ENCODE measurements at regions not wholly inside any gene's neighbourhood (a gene's known extent, or its start where the extent isn't known, plus 50 kb on each side); places are given as distances from the start of the nearest gene placed in this dataset.
"Not testable (repeated sequence)": the region's sequence is repeated elsewhere in the genome, so short reads cannot be mapped to it uniquely, and the experiment has no call there.

GRCh38 chr6:104676679-104677078 lies 183.0 kb downstream of the HACE1 start:
- DNase-seq (ENCODE audit: low read depth in 2 of 2) = not testable (repeated sequence)

- not testable (repeated sequence) for DNase-seq (ENCODE audit: low read depth in 2 of 2)
These were observed 184.6 kb downstream of the HACE1 start for GRCh38 chr6:104675161-104675560.

GRCh38 chr6:104673078-104673477 lies 186.6 kb downstream of the HACE1 start:
- DNase-seq (ENCODE audit: low read depth in 2 of 2) = not testable (repeated sequence)

GRCh38 chr6:104671591-104671891 lies 188.2 kb downstream of the HACE1 start:
- DNase-seq (ENCODE audit: low read depth in 2 of 2) = not testable (repeated sequence)

GRCh38 chr6:104670834-104671590 lies 188.7 kb downstream of the HACE1 start:
- DNase-seq (ENCODE audit: low read depth in 2 of 2) = not testable (repeated sequence)

- DNase-seq (ENCODE audit: low read depth in 2 of 2) = no peak
These were observed 190.2 kb downstream of the HACE1 start for GRCh38 chr6:104669483-104669882.

GRCh38 chr6:104656235-104656634 lies 203.5 kb downstream of the HACE1 start:
- no peak for DNase-seq (ENCODE audit: low read depth in 2 of 2)

- no peak for DNase-seq (ENCODE audit: low read depth in 2 of 2)
These were observed 205.9 kb downstream of the HACE1 start for GRCh38 chr6:104653781-104654180.

GRCh38 chr6:104648347-104648746 lies 211.4 kb downstream of the HACE1 start:
- no peak for DNase-seq (ENCODE audit: low read depth in 2 of 2)

- no peak for DNase-seq (ENCODE audit: low read depth in 2 of 2)
These were observed 214.9 kb downstream of the HACE1 start for GRCh38 chr6:104644848-104645247.

- DNase-seq (ENCODE audit: low read depth in 2 of 2) = no peak
These were observed 216.8 kb downstream of the HACE1 start for GRCh38 chr6:104642871-104643270.

- DNase-seq (ENCODE audit: low read depth in 2 of 2) = no peak
These were observed 219.0 kb downstream of the HACE1 start for GRCh38 chr6:104640761-104641160.

GRCh38 chr6:104640150-104640700 lies 219.5 kb downstream of the HACE1 start:
- DNase-seq (ENCODE audit: low read depth in 2 of 2) = no peak

GRCh38 chr6:104639668-104640067 lies 220.1 kb downstream of the HACE1 start:
- DNase-seq (ENCODE audit: low read depth in 2 of 2) = no peak

- DNase-seq (ENCODE audit: low read depth in 2 of 2) = no peak
These were observed 220.9 kb downstream of the HACE1 start for GRCh38 chr6:104638841-104639290.

GRCh38 chr6:104633125-104633524 lies 226.6 kb downstream of the HACE1 start:
- no peak for DNase-seq (ENCODE audit: low read depth in 2 of 2)

GRCh38 chr6:104632588-104632987 lies 227.1 kb downstream of the HACE1 start:
- no peak for DNase-seq (ENCODE audit: low read depth in 2 of 2)

GRCh38 chr6:104630955-104631354 lies 228.8 kb downstream of the HACE1 start:
- DNase-seq (ENCODE audit: low read depth in 2 of 2) = no peak

GRCh38 chr6:104630522-104630921 lies 229.2 kb downstream of the HACE1 start:
- DNase-seq (ENCODE audit: low read depth in 2 of 2) = no peak

- no peak for DNase-seq (ENCODE audit: low read depth in 2 of 2)
These were observed 229.9 kb downstream of the HACE1 start for GRCh38 chr6:104629826-104630225.

GRCh38 chr6:104625536-104625935 lies 234.2 kb downstream of the HACE1 start:
- no peak for DNase-seq (ENCODE audit: low read depth in 2 of 2)

- no peak for DNase-seq (ENCODE audit: low read depth in 2 of 2)
These were observed 236.5 kb downstream of the HACE1 start for GRCh38 chr6:104623052-104623690.

- no peak for DNase-seq (ENCODE audit: low read depth in 2 of 2)
These were observed 238.3 kb downstream of the HACE1 start for GRCh38 chr6:104621396-104621795.

Data from stimulated activated CD4-positive, alpha-beta T cell treated with anti-CD3 and anti-CD28 coated beads, Interleukin-1b, Interleukin-23, amount 100 ng/mL, for 1 hour (primary cell).